BJ (cell line): ENCODE measurements at regions not wholly inside any gene's neighbourhood (a gene's known extent, or its start where the extent isn't known, plus 50 kb on each side); places are given as distances from the start of the nearest gene placed in this dataset.
A peak's percentile ranks its signal among the peaks of the same experiment; 100 is the strongest.

Experiments
- CTCF ChIA-PET: fragments of 350-600 bp; formaldehyde crosslinking; extraction: SDS; loops from one replicate; lab custom pipeline; 2021; ENCODE audit warnings: antibody characterized with exemption, inconsistent platforms; lab: Yijun Ruan, JAX
- POLR2A ChIA-PET: fragments of 300-600 bp; sonication (Branson Sonifier 250); formaldehyde crosslinking; extraction: SDS; loops from one replicate; lab custom pipeline; 2021; ENCODE audit warnings: antibody characterized with exemption; lab: Charles Lee
- DNase-seq: peaks from one replicate; pipeline ENCODE4 v3.0.0-alpha.2; 2011; ENCODE audit warnings: low read depth
- H3K27me3 ChIP-seq: 2 replicates; pipeline ENCODE4 v1.6.0; 2011; ENCODE audit warnings: low read length; ENCODE audit not compliant: control insufficient read depth, insufficient read depth
- H3K36me3 ChIP-seq: 2 replicates; pipeline ENCODE4 v1.5.1; 2011; ENCODE audit warnings: low read length; ENCODE audit not compliant: control insufficient read depth, insufficient read depth
- H3K4me3 ChIP-seq: 2 replicates; pipeline ENCODE4 v1.5.1; 2011; ENCODE audit warnings: low read depth, mild to moderate bottlenecking, control low read depth, low read length
- TF ChIP-seq, protein P1 (sequence below): IDR thresholded peaks from 2 replicates; pipeline ENCODE4 v1.5.1; 2011; ENCODE audit warnings: low read depth, mild to moderate bottlenecking, control low read depth, inconsistent platforms, low read length, moderate library complexity; ENCODE audit not compliant: insufficient read depth

DNA sequence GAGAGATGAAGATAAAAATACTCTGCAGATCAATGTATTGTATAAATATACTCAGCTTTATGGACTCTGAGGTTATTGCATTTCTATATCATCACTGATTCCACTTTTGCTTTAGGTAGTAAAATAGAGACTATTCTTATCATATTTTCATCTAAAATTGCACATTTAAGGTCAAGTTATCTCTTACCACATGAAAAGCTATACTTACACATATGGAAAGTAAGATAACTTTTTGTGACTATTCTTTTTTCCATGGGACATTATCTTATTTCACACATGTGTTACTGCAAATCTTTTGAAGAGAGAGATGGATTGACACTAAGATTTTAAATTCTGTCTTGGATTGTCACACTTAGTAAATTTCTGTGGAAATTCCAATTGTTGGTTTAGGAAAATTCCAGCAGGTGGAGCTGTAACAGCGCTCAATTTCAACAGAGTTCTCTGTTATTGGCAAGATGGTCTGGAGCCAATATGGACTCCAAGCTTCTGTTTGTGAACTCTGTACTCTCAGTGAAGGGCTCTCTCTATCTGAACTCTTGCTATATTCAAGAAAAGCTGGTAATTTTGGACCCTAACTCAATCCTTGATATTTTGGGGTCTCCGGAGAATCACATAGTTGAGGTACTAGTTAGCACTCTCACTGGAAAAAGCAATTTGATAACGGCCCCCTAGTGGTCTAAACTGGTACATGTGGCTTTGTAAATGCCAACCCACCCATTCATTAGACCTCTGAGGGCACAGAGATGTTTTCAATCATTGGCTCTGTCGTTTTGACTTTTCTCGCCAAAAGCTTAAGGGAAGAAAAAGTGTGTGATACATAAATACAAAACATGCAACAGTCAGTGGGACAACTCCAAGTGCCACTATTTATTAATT, 429.7 kb downstream of the ETS1 start:
- CTCF ChIA-PET: interaction anchor here (0.7 to 6.4 kb wide), 74 partner anchors 10 to 806 kb away, joined by 3 to 98 read pairs (median 4); no protein-coding TSS in a partner anchor
- POLR2A ChIA-PET: interaction anchor here (0.5 kb wide), 1 partner anchor 13 kb away, joined by 3 read pairs; no protein-coding TSS in a partner anchor
- TF ChIP-seq, protein P1, sequence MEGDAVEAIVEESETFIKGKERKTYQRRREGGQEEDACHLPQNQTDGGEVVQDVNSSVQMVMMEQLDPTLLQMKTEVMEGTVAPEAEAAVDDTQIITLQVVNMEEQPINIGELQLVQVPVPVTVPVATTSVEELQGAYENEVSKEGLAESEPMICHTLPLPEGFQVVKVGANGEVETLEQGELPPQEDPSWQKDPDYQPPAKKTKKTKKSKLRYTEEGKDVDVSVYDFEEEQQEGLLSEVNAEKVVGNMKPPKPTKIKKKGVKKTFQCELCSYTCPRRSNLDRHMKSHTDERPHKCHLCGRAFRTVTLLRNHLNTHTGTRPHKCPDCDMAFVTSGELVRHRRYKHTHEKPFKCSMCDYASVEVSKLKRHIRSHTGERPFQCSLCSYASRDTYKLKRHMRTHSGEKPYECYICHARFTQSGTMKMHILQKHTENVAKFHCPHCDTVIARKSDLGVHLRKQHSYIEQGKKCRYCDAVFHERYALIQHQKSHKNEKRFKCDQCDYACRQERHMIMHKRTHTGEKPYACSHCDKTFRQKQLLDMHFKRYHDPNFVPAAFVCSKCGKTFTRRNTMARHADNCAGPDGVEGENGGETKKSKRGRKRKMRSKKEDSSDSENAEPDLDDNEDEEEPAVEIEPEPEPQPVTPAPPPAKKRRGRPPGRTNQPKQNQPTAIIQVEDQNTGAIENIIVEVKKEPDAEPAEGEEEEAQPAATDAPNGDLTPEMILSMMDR: peak; percentile 80

DNA sequence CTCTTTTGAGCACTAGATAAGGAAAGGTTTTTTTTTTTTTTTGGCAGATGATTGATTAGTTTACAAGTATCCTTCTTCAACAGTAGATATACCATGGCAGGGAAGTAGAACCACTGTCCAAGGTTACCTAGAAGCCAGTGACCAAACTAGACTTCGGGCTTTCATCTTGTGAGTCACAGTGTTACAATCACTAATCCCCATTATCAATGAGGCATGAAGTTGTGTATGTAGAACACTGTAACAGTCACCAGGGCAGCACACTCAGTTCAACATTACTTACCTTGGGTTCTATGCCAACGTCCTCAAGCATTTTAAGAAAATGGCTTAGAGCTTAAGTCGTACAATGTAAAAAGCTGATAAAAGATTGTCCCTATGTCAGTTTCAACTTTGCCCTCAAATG, 430.9 kb downstream of the ETS1 start:
- POLR2A ChIA-PET: no interaction called here
- TF ChIP-seq, protein P1: no peak
- H3K27me3 ChIP-seq: peaks cover 3% of the 10 kb centered on the region; the same call in 1 of the 2 replicates
- no peak overlapping the region for H3K4me3 ChIP-seq
- CTCF ChIA-PET: interaction anchor here (1.2 to 6.4 kb wide), 22 partner anchors 9 to 807 kb away, joined by 3 to 98 read pairs (median 10); no protein-coding TSS in a partner anchor
- no peaks in the 10 kb centered on the region for H3K36me3 ChIP-seq
- DNase-seq: no peak

More for the DNA sequence above, 429.7 kb downstream of the ETS1 start:
- Histone ChIP-seq H3K27me3 (peaks cover 2% of the 10 kb centered on the region; the same call in 1 of the 2 replicates), H3K4me3 (no peak overlapping the region), H3K36me3 (no peaks in the 10 kb centered on the region)
- peak; percentile 21 for DNase-seq

DNA sequence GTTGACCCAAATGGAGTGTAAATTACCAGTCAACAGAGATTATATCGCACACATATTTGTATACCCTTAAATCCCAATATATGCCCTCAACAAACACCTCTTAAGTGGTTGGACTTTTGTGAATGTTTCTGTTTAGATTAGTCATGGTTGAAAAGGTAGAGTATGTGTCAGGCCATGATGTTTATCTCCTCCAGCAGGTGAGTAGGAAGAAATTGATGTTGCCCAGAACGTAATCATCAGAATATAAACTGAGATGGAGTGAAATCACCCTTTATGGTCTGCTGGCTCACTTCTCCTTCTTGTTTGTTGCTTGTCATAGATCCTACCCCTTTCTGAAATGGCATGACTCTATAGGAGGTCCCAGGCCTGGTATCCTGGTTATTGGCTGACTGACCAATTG, 431.8 kb downstream of the ETS1 start:
- CTCF ChIA-PET: interaction anchor here (3.9 to 6.4 kb wide), 2 partner anchors 8 to 15 kb away, joined by 35 to 98 read pairs; no protein-coding TSS in a partner anchor
- Histone ChIP-seq H3K27me3 (peaks cover 5% of the 10 kb centered on the region), H3K36me3 (no peaks in the 10 kb centered on the region), H3K4me3 (no peak overlapping the region)
- DNase-seq: no peak
- POLR2A ChIA-PET: no interaction called here
- TF ChIP-seq, protein P1: no peak

DNA sequence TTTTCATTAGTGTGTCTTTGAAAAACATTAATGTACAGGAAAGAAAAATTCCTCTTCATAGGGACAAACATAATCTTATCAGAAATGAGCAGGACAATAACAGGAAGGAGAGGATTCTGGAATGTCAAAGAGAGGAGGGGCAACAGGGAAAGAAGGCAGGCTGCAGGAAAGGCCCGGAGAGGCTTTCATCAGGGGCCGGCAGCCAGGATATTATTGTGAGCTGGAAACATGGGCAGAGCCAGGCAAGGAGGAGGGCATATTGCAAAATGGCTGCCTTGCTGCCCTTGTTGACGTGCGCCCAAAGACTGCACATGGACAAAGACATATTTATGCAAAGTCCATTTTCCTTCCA, 433.7 kb downstream of the ETS1 start:
- CTCF ChIA-PET: interaction anchor here (1.4 kb wide), 1 partner anchor 678 kb away, joined by 4 read pairs; no protein-coding TSS in a partner anchor
- Histone ChIP-seq H3K27me3 (peaks cover 12% of the 10 kb centered on the region), H3K36me3 (no peaks in the 10 kb centered on the region), H3K4me3 (no peak overlapping the region)
- TF ChIP-seq, protein P1: no peak
- POLR2A ChIA-PET: no interaction called here
- no peak for DNase-seq
